H9 (cell line): ENCODE measurements at regions not wholly inside any gene's neighbourhood (a gene's known extent, or its start where the extent isn't known, plus 50 kb on each side); places are given as distances from the start of the nearest gene placed in this dataset.

Source experiments
- DNase-seq: peaks from one replicate; pipeline ENCODE4 v3.0.0-alpha.2; 2017
- H2AFZ ChIP-seq: one replicate; pipeline ENCODE4 v1.6.1; 2013; ENCODE audit warnings: mild to moderate bottlenecking, low read length, control low read depth, moderate library complexity
- H2AK5ac ChIP-seq: 2 replicates; pipeline ENCODE4 v1.6.1; 2013; ENCODE audit warnings: low read length, control low read depth, mixed read lengths; ENCODE audit not compliant: insufficient read length
- H2BK120ac ChIP-seq: one replicate; pipeline ENCODE4 v1.6.1; 2013; ENCODE audit warnings: low read depth, mild to moderate bottlenecking, low read length, control low read depth, inconsistent platforms; ENCODE audit not compliant: poor library complexity, severe bottlenecking
- H2BK12ac ChIP-seq: 2 replicates; pipeline ENCODE4 v1.6.1; 2013; ENCODE audit warnings: low read length, control low read depth, mixed read lengths, low read depth; ENCODE audit not compliant: insufficient read length
- H2BK15ac ChIP-seq: 2 replicates; pipeline ENCODE4 v1.6.1; 2013; ENCODE audit warnings: low read depth, low read length, control low read depth
- H2BK20ac ChIP-seq: one replicate; pipeline ENCODE4 v1.6.1; 2013; ENCODE audit warnings: low read depth, mild to moderate bottlenecking, low read length, control low read depth, inconsistent platforms; ENCODE audit not compliant: poor library complexity, severe bottlenecking
- H2BK5ac ChIP-seq: 2 replicates; pipeline ENCODE4 v1.6.1; 2013; ENCODE audit warnings: low read length, control low read depth, mixed read lengths; ENCODE audit not compliant: insufficient read length
- H3K14ac ChIP-seq: 2 replicates; pipeline ENCODE4 v1.6.1; 2013; ENCODE audit warnings: low read length, control low read depth; ENCODE audit not compliant: insufficient read depth
- H3K18ac ChIP-seq: 2 replicates; pipeline ENCODE4 v1.6.1; 2013; ENCODE audit warnings: low read depth, mild to moderate bottlenecking, mixed read lengths, low read length, control low read depth; ENCODE audit not compliant: insufficient read length
- H3K23ac ChIP-seq: 2 replicates; pipeline ENCODE4 v1.6.1; 2013; ENCODE audit warnings: low read length, control low read depth, mixed read lengths, low read depth; ENCODE audit not compliant: insufficient read length
- H3K23me2 ChIP-seq: 2 replicates; pipeline ENCODE4 v1.6.1; 2013; ENCODE audit warnings: low read depth, mild to moderate bottlenecking, mixed read lengths, low read length, control low read depth; ENCODE audit not compliant: insufficient read length, poor library complexity, severe bottlenecking
- H3K27ac ChIP-seq: 2 replicates; pipeline ENCODE4 v1.5.1; 2013; ENCODE audit warnings: low read length, control low read depth, mixed read lengths, low read depth; ENCODE audit not compliant: insufficient read length
- H3K27me3 ChIP-seq: 2 replicates; pipeline ENCODE4 v1.6.1; 2013; ENCODE audit warnings: low read length, control low read depth, inconsistent platforms; ENCODE audit not compliant: insufficient read depth
- H3K4ac ChIP-seq: 2 replicates; pipeline ENCODE4 v1.6.1; 2013; ENCODE audit warnings: low read depth, mild to moderate bottlenecking, control low read depth, inconsistent platforms, low read length, moderate library complexity
- H3K4me1 ChIP-seq: 2 replicates; pipeline ENCODE4 v1.6.1; 2013; ENCODE audit warnings: low read length, control low read depth, inconsistent platforms; ENCODE audit not compliant: insufficient read depth
- H3K4me2 ChIP-seq: 2 replicates; pipeline ENCODE4 v1.6.1; 2013; ENCODE audit warnings: low read length, control low read depth, mixed read lengths; ENCODE audit not compliant: insufficient read length, insufficient read depth
- H3K56ac ChIP-seq: 2 replicates; pipeline ENCODE4 v1.6.1; 2013; ENCODE audit warnings: low read depth, mild to moderate bottlenecking, mixed read lengths, low read length, control low read depth; ENCODE audit not compliant: insufficient read length
- H3K79me1 ChIP-seq: 2 replicates; pipeline ENCODE4 v1.6.1; 2013; ENCODE audit warnings: low read depth, mild to moderate bottlenecking, moderate library complexity, low read length, control low read depth, inconsistent platforms; ENCODE audit not compliant: insufficient read depth, poor library complexity, severe bottlenecking
- H3K79me2 ChIP-seq: 2 replicates; pipeline ENCODE4 v1.6.1; 2013; ENCODE audit warnings: low read length, control low read depth, inconsistent platforms; ENCODE audit not compliant: insufficient read depth
- H3K9ac ChIP-seq: 2 replicates; pipeline ENCODE4 v1.6.1; 2013; ENCODE audit warnings: low read length, control low read depth, mixed read lengths; ENCODE audit not compliant: insufficient read length; ENCODE audit errors: extremely low read depth
- H3K9me3 ChIP-seq: one replicate; pipeline ENCODE4 v1.6.1; 2013; ENCODE audit warnings: low read depth, low read length, inconsistent platforms; ENCODE audit not compliant: control insufficient read depth
- H3T11ph ChIP-seq: one replicate; pipeline ENCODE4 v1.6.1; 2013; ENCODE audit warnings: mild to moderate bottlenecking, low read length, control low read depth, inconsistent platforms
- H4K20me1 ChIP-seq: one replicate; pipeline ENCODE4 v1.6.1; 2013; ENCODE audit not compliant: control insufficient read depth, insufficient read length, insufficient read depth
- H4K5ac ChIP-seq: 2 replicates; pipeline ENCODE4 v1.6.1; 2013; ENCODE audit warnings: low read depth, mild to moderate bottlenecking, mixed read lengths, low read length, control low read depth; ENCODE audit not compliant: insufficient read length
- H4K8ac ChIP-seq: replicated peaks from 2 replicates; pipeline ENCODE4 v1.6.1; 2013; ENCODE audit warnings: low read length, control low read depth, mixed read lengths, low read depth; ENCODE audit not compliant: insufficient read length
- H4K91ac ChIP-seq: 2 replicates; pipeline ENCODE4 v1.6.1; 2013; ENCODE audit warnings: low read depth, mild to moderate bottlenecking, moderate library complexity, mixed read lengths, low read length, control low read depth; ENCODE audit not compliant: insufficient read length
- H3K27ac Mint-ChIP-seq, 3 experiments: 2 replicates in 2 of 3; 3 replicates in 1 of 3; pipeline ENCODE4 v1.8.0; 2020 to 2021; ENCODE audit warnings: mixed read lengths in 3 of 3, mild to moderate bottlenecking in 1 of 3, moderate library complexity in 1 of 3
- H3K27me3 Mint-ChIP-seq: 2 replicates; pipeline ENCODE4 v1.8.0; 2021; ENCODE audit warnings: low read depth, mild to moderate bottlenecking, moderate library complexity, mixed read lengths
- H3K36me3 Mint-ChIP-seq, 3 experiments: 2 replicates in 2 of 3; 3 replicates in 1 of 3; pipeline ENCODE4 v1.8.0; 2020 to 2021; ENCODE audit warnings: low read depth in 3 of 3, mixed read lengths in 3 of 3; ENCODE audit not compliant: insufficient read depth in 1 of 3
- H3K4me1 Mint-ChIP-seq, 2 experiments: 2 replicates each; pipeline ENCODE4 v1.8.0; 2020; ENCODE audit warnings: mixed read lengths in 2 of 2
- H3K4me3 Mint-ChIP-seq, 2 experiments: 2 replicates in 1 of 2; 3 replicates in 1 of 2; pipeline ENCODE4 v1.8.0; 2020 to 2021; ENCODE audit warnings: mild to moderate bottlenecking in 2 of 2, mixed read lengths in 2 of 2, moderate library complexity in 1 of 2
- H3K9me3 Mint-ChIP-seq, 2 experiments: 2 replicates in 1 of 2; 3 replicates in 1 of 2; pipeline ENCODE4 v1.8.0; 2020; ENCODE audit warnings: mild to moderate bottlenecking in 2 of 2, mixed read lengths in 2 of 2, moderate library complexity in 1 of 2
- WGBS: extraction: QIAGEN DNeasy Blood & Tissue Kit; methylation state at CpG from one replicate; pipeline ENCODE4 v1.1.7; 2013; ENCODE audit warnings: missing lambda C conversion rate, low lambda C conversion rate, mixed read lengths; ENCODE audit not compliant: insufficient read length; ENCODE audit errors: extremely low coverage; 5-methylcytosine and 5-hydroxymethylcytosine counted together
- TF ChIP-seq, protein P1 (sequence below): fragments of 200-600 bp; sonication (generic); conservative IDR thresholded peaks from 3 replicates; pipeline ENCODE4 v1.8.0; 2021; ENCODE audit warnings: antibody characterized with exemption, mild to moderate bottlenecking

DNA sequence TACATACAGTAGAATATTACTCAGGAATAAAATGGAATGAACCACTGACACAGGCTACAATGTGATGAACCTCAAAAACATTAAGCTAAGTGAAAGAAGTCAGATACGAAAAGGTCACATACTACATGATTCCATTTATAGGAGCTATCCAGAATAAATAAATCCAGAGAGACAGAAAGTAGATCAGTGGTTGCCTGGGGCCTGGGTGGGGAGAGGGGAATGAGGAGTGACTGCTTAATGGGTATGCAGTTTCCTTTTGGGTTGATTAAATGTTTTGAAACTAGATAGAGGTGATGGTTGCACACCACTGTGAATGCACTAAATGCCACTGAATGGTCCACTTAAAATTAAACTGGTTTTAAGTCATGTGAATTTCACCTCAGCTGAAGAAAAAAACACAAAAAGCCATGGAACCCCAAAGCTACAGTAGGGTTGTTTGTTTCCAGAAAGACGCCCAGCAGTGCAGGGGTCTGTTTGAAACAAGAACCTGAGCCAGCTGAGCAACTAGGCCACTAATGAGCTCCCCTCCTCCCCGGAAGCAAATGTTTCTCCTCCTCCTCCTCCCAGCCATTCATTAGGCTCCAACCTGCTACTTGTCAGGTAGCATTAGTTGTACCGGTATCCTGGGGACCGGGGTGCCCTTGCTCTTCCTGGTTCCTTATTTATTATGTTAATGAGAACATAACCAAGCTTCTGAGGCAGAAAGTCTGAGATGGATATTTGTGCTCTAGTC lies 168.4 kb downstream of the EVX1 start:
- peaks cover 0 to 3% of the 10 kb centered on the region in 2 experiments; a peak in 1 of 5 replicates for H3K9me3 Mint-ChIP-seq
- H3K4me2 ChIP-seq: no peak overlapping the region
- no peak overlapping the region for H2BK12ac ChIP-seq
- no peak overlapping the region for H3K18ac ChIP-seq
- DNase-seq: no peak
- TF ChIP-seq, protein P1, sequence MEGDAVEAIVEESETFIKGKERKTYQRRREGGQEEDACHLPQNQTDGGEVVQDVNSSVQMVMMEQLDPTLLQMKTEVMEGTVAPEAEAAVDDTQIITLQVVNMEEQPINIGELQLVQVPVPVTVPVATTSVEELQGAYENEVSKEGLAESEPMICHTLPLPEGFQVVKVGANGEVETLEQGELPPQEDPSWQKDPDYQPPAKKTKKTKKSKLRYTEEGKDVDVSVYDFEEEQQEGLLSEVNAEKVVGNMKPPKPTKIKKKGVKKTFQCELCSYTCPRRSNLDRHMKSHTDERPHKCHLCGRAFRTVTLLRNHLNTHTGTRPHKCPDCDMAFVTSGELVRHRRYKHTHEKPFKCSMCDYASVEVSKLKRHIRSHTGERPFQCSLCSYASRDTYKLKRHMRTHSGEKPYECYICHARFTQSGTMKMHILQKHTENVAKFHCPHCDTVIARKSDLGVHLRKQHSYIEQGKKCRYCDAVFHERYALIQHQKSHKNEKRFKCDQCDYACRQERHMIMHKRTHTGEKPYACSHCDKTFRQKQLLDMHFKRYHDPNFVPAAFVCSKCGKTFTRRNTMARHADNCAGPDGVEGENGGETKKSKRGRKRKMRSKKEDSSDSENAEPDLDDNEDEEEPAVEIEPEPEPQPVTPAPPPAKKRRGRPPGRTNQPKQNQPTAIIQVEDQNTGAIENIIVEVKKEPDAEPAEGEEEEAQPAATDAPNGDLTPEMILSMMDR: no peak
- no peak overlapping the region for H3K4ac ChIP-seq
- H2BK20ac ChIP-seq: no peak overlapping the region
- no peak overlapping the region for H3K27ac ChIP-seq
- H4K8ac ChIP-seq: no peak overlapping the region
- no peaks in the 10 kb centered on the region for H3K27me3 ChIP-seq
- no peak overlapping the region for H3K27ac Mint-ChIP-seq
- no peak overlapping the region for H2BK120ac ChIP-seq
- no peak overlapping the region for H3K14ac ChIP-seq
- H3K79me2 ChIP-seq: no peaks in the 10 kb centered on the region
- no peak overlapping the region for H2AFZ ChIP-seq
- peaks cover under 1% of the 10 kb centered on the region; the same call in 1 of the 2 replicates for H3K27me3 Mint-ChIP-seq
- H4K20me1 ChIP-seq: no peaks in the 10 kb centered on the region
- no peak overlapping the region for H3K9ac ChIP-seq
- no peaks in the 10 kb centered on the region for H3K23me2 ChIP-seq
- H3T11ph ChIP-seq: no peak overlapping the region
- no peak overlapping the region for H3K56ac ChIP-seq
- no peak overlapping the region for H4K5ac ChIP-seq
- no peaks in the 10 kb centered on the region for H3K79me1 ChIP-seq
- no peaks in the 10 kb centered on the region for H3K36me3 Mint-ChIP-seq
- H2BK15ac ChIP-seq: no peak overlapping the region
- H3K4me1 ChIP-seq: no peaks in the 10 kb centered on the region
- H3K23ac ChIP-seq: no peak overlapping the region
- H2AK5ac ChIP-seq: no peak overlapping the region
- H4K91ac ChIP-seq: no peak overlapping the region
- no peaks in the 10 kb centered on the region for H3K9me3 ChIP-seq
- H3K4me3 Mint-ChIP-seq: no peak overlapping the region
- WGBS: no CpG with 5 or more reads among the region's 5 CpGs
- H2BK5ac ChIP-seq: no peak overlapping the region
- peaks cover 11 to 17% of the 10 kb centered on the region in 2 experiments for H3K4me1 Mint-ChIP-seq
